OCI-LY7 (cell line): ENCODE measurements at regions not wholly inside any gene's neighbourhood (a gene's known extent, or its start where the extent isn't known, plus 50 kb on each side); places are given as distances from the start of the nearest gene placed in this dataset.

Experiments used
- EZH2phosphoT487 ChIP-seq: fragments of 200-600 bp; sonication (generic); IDR thresholded peaks from 2 replicates; pipeline ENCODE4 v1.6.1; 2018; ENCODE audit warnings: low read depth, borderline replicate concordance, mild to moderate bottlenecking, mixed run types, antibody characterized with exemption, low read length, moderate library complexity, mixed read lengths
- TF ChIP-seq, protein P1 (sequence below): fragments of 200-600 bp; sonication (generic); conservative IDR thresholded peaks from 2 replicates; pipeline ENCODE4 v1.5.1; 2014; ENCODE audit warnings: mild to moderate bottlenecking, antibody characterized with exemption, low read length, moderate library complexity, mixed read lengths

DNA sequence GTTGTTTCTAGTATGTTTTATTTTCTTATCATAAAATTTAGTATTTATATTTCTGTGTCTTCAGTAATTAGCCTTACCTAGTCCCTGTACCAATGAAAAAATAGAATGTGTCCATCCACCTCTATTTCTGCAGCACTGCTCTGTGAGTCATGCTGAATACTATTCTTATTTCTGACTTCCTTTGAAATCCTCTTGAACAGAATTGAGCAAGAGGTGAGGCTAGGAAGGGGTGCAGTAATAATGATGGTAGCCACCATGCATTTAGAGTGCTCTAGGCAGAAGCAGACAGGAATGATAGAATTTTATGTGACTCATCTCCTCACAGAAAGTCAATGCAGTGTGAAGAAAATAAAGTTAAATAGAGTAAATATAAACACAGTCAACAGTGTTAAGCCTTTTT lies 60.0 kb downstream of the OR10A6 start:
- TF ChIP-seq, protein P1, sequence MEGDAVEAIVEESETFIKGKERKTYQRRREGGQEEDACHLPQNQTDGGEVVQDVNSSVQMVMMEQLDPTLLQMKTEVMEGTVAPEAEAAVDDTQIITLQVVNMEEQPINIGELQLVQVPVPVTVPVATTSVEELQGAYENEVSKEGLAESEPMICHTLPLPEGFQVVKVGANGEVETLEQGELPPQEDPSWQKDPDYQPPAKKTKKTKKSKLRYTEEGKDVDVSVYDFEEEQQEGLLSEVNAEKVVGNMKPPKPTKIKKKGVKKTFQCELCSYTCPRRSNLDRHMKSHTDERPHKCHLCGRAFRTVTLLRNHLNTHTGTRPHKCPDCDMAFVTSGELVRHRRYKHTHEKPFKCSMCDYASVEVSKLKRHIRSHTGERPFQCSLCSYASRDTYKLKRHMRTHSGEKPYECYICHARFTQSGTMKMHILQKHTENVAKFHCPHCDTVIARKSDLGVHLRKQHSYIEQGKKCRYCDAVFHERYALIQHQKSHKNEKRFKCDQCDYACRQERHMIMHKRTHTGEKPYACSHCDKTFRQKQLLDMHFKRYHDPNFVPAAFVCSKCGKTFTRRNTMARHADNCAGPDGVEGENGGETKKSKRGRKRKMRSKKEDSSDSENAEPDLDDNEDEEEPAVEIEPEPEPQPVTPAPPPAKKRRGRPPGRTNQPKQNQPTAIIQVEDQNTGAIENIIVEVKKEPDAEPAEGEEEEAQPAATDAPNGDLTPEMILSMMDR = no peak
- no peak for TF ChIP-seq EZH2phosphoT487
